Progenitor cell of endocrine pancreas (in vitro differentiated cells): ENCODE measurements at regions not wholly inside any gene's neighbourhood (a gene's known extent, or its start where the extent isn't known, plus 50 kb on each side); places are given as distances from the start of the nearest gene placed in this dataset.
A peak's percentile ranks its signal among the peaks of the same experiment; 100 is the strongest.

Source experiments
- DNase-seq: peaks from one replicate; pipeline ENCODE4 v3.0.0; 2021; ENCODE audit warnings: low spot score; ENCODE audit not compliant: unreplicated experiment
- H3K27ac Mint-ChIP-seq: 2 replicates; pipeline ENCODE4 v1.8.0; 2021; ENCODE audit warnings: mild to moderate bottlenecking, moderate library complexity, mixed read lengths
- H3K27me3 Mint-ChIP-seq: 2 replicates; pipeline ENCODE4 v1.8.0; 2021; ENCODE audit warnings: mixed read lengths
- H3K36me3 Mint-ChIP-seq: 2 replicates; pipeline ENCODE4 v1.8.0; 2022; ENCODE audit warnings: mixed read lengths; ENCODE audit not compliant: insufficient read depth
- H3K4me1 Mint-ChIP-seq: 2 replicates; pipeline ENCODE4 v1.8.0; 2021; ENCODE audit warnings: low read depth, mixed read lengths
- H3K4me3 Mint-ChIP-seq: 2 replicates; pipeline ENCODE4 v1.8.0; 2021; ENCODE audit warnings: low read depth, mild to moderate bottlenecking, moderate library complexity, mixed read lengths
- H3K9me3 Mint-ChIP-seq: 2 replicates; pipeline ENCODE4 v1.8.0; 2021; ENCODE audit warnings: low read depth, mixed read lengths
- TF ChIP-seq, protein P1 (sequence below): fragments of 200-600 bp; sonication (generic); IDR thresholded peaks from one replicate; pipeline ENCODE4 v1.5.0; 2021; ENCODE audit warnings: antibody characterized with exemption, mild to moderate bottlenecking; ENCODE audit not compliant: unreplicated experiment

- Mint-ChIP-seq H3K36me3 (no peaks in the 10 kb centered on the region), H3K27ac (no peak overlapping the region), H3K4me3 (no peak overlapping the region), H3K27me3 (peaks cover 3% of the 10 kb centered on the region), H3K4me1 (peaks cover 10% of the 10 kb centered on the region), H3K9me3 (no peaks in the 10 kb centered on the region)
- no peak for DNase-seq
- TF ChIP-seq, protein P1, sequence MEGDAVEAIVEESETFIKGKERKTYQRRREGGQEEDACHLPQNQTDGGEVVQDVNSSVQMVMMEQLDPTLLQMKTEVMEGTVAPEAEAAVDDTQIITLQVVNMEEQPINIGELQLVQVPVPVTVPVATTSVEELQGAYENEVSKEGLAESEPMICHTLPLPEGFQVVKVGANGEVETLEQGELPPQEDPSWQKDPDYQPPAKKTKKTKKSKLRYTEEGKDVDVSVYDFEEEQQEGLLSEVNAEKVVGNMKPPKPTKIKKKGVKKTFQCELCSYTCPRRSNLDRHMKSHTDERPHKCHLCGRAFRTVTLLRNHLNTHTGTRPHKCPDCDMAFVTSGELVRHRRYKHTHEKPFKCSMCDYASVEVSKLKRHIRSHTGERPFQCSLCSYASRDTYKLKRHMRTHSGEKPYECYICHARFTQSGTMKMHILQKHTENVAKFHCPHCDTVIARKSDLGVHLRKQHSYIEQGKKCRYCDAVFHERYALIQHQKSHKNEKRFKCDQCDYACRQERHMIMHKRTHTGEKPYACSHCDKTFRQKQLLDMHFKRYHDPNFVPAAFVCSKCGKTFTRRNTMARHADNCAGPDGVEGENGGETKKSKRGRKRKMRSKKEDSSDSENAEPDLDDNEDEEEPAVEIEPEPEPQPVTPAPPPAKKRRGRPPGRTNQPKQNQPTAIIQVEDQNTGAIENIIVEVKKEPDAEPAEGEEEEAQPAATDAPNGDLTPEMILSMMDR: no peak
Measured at GRCh38 chr5:66234241-66234640, 90.1 kb downstream of the SREK1 start.

DNA sequence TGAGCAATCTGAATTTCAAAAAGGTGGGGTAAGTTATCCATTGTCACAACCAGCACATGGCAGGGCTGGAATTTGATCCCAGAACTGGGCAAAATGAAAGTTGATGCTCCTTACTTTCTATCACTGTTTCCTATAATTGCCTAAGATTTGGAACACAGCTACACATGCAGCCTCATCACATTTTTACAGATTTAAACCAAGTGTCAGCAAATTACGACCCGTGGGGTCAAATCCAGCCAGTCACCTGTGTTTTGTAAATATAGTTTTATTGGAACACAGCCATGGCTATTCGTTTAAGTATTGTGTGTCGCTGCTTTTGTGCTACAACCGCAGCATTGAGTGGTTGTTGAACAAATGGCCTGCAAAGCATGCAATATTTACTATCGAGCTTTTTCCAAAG, 94.3 kb downstream of the SREK1 start:
- H3K27ac Mint-ChIP-seq: no peak overlapping the region
- H3K36me3 Mint-ChIP-seq: no peaks in the 10 kb centered on the region
- DNase-seq: no peak
- H3K9me3 Mint-ChIP-seq: no peaks in the 10 kb centered on the region
- peaks cover 12% of the 10 kb centered on the region for H3K27me3 Mint-ChIP-seq
- no peaks in the 10 kb centered on the region for H3K4me1 Mint-ChIP-seq
- TF ChIP-seq, protein P1: no peak
- no peak overlapping the region for H3K4me3 Mint-ChIP-seq

DNA sequence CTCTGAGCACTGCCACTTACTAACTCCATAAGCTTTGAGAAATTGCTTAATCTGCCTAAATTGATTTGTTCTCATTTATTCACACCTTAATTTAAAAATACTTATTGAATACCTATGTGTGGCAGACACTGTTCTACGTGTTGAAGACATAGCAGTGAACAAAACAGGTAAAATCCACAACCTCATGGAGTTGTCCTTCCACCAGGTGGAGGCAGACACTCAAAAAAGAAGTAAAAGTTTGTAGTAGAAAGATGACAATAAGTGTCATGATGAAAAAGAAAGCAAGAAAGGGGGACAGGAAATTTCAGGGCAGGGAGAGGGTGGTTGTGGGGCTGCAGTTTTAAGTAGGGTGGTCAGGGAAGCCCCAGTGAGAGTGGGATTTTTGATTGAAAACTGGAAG, 94.9 kb downstream of the SREK1 start:
- Mint-ChIP-seq H3K27ac (no peak overlapping the region), H3K36me3 (no peaks in the 10 kb centered on the region), H3K4me1 (no peaks in the 10 kb centered on the region), H3K9me3 (no peaks in the 10 kb centered on the region), H3K27me3 (peaks cover 12% of the 10 kb centered on the region), H3K4me3 (no peak overlapping the region)
- no peak for DNase-seq
- TF ChIP-seq, protein P1: peak; percentile 55

- no peak for DNase-seq
- Mint-ChIP-seq H3K36me3 (no peaks in the 10 kb centered on the region), H3K4me1 (no peaks in the 10 kb centered on the region), H3K27ac (no peak overlapping the region), H3K9me3 (no peaks in the 10 kb centered on the region), H3K27me3 (peaks cover 12% of the 10 kb centered on the region), H3K4me3 (no peak overlapping the region)
- TF ChIP-seq, protein P1: no peak
Measured at GRCh38 chr5:66241136-66241825, 97.2 kb downstream of the SREK1 start.

DNA sequence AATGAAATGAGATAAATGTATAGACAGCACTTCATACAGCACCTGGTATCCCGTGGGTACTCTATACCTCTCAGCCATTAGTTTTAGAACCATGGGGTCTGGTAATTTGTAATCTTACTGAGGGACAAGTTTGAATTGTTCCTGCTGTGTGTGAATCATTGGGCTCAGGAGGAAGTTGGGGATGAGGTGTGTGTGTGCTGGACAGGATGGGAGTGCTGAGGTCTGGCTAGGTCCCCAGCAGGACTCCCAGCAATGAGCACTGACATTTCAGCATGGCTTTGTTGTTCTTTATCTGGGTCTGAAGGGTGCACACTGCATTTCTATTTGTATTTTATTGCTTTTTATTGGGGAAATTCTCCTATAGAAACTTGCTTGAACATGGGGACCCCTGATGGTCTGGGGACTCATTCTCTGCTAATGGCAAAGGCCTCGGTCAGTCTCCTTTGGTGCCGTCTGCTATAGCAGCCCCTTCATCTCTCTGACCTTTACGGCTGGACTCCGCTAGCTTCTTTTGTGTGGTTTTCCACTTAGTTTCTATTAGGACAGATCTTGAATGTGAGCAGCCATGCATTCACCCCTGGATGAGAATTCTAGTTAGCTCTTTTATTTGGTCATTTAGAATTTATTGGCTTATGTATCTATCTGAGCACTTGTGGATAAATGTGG, 98.1 kb downstream of the SREK1 start:
- TF ChIP-seq, protein P1: no peak
- Mint-ChIP-seq H3K4me1 (no peaks in the 10 kb centered on the region), H3K36me3 (no peaks in the 10 kb centered on the region), H3K27ac (no peak overlapping the region), H3K9me3 (no peaks in the 10 kb centered on the region), H3K4me3 (no peak overlapping the region), H3K27me3 (peaks cover 12% of the 10 kb centered on the region)
- no peak for DNase-seq
